Right forelimb (tissue), 1 donor: ENCODE measurements at regions not wholly inside any gene's neighbourhood (a gene's known extent, or its start where the extent isn't known, plus 50 kb on each side); places are given as distances from the start of the nearest gene placed in this dataset.
A peak's percentile ranks its signal among the peaks of the same experiment; 100 is the strongest.

Source experiments
- DNase-seq: peaks from one replicate; pipeline ENCODE4 v3.0.0-alpha.2; 2018

DNA sequence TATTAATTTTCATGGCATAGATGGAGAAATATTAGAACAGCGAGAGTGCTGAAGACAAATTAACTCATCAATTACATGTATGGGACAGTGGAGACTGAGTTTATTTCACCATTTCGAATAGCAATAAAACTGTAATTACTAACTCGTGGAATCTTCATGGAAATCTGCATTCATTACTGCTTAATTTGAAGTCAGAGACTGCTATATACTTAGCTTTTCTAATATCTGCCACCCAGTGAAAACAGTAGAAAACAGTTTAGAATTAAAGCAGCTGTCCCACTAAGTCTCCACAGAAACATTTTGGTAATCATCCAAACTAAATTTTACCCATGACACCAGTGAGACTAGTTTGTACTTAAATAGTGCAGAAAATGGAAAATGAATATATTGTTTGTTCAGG, 56.8 kb downstream of the IZUMO3 start:
- no peak for DNase-seq

DNA sequence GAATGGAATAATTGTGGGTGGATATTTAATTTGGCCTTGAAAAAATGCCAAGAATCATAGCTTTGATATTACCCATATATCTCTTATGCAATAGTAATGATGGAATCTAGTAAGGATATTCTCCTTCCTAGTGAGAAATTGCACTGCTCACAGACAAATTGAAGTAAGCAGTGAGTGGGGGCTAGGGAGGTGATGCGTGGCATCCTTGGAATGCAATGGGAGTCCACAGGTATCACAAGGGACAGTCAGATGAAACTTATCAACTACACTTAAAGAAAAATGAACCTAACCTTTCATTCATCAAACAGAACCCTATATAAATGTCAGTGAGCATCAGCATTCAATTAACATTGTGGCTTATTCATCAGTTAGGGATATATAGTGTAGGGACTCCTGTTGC, 57.8 kb downstream of the IZUMO3 start:
- no peak for DNase-seq

DNA sequence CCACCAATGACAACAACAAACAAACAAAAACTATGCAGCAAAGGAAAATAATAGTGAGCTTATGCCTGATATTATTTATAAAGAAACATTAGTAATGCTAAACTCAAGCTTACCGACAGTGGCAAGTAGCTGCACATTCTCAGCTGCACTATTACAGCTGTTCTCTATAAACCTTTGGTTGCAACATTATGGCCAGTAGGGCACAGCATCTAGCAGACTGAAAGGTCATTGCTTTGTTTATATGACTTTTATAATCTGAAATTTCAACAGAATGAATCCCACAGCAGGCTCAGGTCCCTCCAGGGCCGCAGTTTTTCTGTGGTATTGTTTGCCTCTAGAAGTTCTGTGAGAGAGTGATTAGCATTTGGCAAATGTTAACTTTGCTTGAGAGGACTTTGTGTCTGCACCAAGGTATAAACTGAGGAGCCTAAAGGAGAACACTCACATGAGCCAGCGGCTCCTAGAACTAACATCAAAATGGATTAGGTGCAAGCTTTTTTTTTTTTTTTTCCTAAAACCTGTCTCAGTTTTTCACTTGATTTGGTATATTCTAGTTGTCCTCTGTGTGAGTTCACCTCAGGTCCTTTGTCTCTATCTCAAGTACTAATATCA, 58.3 kb downstream of the IZUMO3 start:
- DNase-seq = no peak

DNA sequence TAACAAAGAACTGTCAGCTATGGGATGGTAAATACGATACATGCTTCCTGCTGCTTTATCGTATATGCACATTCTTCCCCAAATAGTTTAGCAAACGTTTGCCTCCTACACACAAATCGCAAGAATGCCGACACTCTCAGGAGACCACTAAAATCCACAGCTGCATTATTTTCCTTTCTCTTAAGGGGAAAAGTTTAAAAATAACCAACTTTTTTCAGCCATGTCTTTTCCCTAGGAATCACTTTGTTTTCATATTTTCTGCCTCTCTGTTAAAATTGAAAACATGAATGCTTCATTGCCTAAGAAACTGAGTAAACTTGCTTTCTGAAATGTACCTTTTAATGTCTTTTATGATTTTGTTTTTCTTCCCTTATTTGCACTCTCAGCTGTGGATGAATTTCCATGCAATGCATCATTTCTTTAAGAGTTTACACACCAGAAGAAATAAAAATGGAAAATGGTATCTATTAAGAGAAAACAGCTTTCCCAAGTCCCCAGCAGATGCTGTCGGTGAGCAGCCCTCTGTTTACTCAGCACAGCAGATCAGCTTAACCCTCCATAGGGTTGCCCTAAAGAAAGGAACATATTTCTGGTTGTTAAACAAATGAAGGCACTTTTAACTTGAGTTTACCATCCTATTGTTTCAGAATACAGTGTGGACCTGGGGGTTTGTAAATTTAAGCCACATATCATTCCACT, 66.2 kb downstream of the IZUMO3 start:
- DNase-seq = peak; percentile 56

DNA sequence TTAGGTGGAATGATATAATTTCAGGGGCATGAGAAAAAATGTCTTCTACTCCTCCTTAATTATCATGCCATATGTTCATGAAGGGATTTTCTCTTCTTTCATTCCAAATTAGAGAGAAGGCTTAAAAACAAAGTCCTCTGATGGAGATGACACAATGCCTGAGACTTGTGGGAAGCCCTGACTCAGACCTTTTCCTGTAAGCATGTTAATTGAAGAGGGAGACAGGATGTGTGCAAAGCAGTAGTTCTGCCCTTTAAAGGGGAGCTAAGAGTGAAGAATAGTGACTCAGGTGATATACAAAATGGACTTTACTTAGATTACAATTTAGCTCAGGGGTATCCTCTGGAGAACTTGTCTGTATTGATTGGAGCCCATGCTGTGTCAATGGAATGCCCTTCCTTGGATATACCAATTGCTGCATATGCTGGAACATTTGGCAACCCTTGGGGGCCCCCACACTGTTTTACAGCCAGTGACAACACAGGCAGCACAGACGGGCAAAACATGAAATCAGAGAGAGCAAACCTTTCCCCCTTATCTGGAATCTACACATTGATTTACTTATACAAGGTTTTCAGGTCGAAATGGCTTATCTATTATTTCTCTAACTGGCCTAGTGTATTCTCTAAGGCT, 81.3 kb downstream of the IZUMO3 start:
- DNase-seq = no peak

DNA sequence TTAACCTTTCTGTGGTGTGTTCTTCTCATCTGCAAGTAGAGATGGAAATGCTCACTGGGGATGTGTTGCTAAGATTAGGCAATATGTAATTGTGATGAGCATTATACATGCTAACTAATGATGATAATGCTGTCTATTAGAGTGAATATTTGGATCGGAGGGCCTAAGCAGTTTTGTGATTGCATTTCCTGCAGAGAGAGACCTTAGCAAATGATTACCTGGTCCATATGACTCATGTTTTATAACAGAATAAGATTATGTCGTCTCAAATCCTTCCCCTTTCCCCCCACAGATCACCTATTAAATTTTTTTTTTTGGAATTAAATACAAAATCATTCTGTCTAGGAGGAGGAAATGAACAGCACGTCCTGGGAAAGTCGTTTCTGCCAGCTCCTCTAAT, 82.7 kb downstream of the IZUMO3 start:
- DNase-seq = no peak

DNA sequence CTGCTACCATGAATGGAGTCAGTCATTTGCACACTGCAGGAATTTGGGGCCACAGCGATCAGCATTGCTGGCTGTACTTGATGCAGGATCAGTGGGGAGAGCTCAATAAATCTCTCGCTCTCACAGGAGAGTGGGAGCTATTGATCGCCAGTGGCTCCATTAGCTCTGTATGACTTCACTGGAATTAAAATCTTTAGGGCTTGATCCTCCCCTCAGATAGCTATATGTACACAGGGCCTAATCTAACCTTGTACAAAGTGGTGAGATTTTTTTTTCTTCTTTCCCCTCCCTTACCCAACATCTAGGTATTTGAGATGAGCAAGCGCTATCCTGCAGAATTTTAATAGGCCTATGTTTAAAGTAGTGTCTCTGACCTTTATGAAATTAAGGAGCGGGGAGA, 84.9 kb downstream of the IZUMO3 start:
- no peak for DNase-seq

DNA sequence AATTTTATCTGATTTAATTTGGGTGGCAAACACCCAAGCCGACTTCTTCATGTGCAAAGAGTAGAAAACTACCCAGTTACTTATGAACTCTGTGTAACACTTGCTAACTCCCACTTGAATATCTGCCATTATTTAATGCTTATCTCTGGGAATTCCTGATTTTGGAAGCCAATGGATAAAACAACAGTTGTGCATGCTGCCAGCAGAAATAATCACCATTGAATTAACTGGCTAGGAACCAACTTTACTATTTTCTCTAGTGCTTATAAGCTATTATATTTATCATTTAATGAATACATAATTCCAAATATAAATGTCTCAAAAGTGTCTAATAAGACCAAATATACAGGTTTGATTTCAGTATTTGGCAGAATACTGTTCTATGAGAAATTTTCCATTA, 85.7 kb downstream of the IZUMO3 start:
- no peak for DNase-seq

DNA sequence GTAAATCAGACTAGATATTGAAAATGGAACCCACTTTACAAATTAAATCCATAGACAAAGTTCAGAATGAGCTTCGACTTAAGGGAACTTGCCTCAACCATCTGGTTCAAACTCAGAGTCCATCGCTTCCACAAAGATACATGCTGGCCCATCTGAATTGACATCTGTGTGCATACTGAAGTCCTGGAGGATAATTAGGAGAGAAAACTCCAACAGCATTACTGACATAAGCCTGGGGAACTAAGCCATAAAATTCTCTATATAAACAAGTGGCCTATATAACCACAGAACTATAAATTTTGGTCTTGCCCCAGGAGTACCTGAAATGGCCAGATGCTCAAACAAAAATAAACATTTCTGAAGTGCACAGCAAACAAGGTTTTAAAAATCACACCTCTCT, 94.4 kb downstream of the IZUMO3 start:
- DNase-seq = no peak

DNA sequence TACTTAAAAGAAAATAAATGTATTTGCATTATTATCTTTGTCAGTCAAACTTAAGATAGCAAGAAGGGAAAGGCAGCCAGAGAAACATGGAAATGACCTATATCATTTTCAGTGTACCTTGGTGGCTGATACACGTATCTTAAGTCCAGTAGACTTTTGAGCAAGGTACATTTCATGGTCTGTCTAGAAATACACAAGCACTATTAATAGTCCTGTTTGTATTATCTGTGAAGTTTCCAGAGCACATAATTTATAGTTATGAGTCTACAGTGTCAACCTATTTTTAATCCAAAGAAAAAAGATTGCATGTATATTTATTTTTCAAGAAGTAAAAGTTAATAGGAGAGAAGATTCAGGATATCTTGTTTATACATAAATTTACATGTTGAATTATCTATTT, 95.7 kb downstream of the IZUMO3 start:
- no peak for DNase-seq

DNA sequence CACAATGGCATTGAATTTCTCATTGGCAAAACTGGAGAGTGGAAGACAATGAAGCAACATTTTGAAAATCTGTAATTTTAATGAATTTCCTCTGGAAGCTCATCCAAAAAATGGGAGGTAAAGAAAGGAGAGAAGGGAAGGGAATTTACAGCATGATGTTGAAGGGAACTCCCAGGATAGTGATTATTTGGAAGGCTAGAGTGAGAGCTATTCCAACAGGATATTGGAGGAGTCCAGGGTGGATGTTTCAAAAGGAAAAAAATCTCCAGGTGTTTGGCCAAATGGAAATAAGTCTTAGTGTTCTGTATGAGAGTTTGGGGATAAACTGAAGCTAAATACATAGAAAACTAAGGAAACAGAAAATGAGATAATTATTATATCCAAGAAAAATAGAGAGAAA, 106.2 kb downstream of the IZUMO3 start:
- DNase-seq = no peak

DNA sequence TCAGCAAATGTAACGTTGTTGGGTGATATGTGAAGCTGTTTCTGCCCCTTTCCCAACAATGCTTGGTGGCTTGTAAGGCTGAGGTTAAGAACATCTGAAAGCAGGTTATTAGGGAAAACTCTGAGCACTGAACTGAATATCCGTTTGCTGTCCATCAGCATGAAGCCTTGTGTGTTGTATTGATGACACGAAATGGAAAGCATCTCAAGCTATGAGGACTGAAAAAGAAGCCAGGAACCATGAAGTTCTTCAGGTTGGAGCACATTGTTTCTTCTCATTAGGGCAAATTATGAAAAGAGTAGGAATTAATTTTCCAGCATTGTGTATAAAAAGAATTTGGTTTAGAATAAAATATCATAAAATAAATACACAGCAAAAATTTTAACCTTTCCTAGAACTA, 106.8 kb downstream of the IZUMO3 start:
- no peak for DNase-seq

DNA sequence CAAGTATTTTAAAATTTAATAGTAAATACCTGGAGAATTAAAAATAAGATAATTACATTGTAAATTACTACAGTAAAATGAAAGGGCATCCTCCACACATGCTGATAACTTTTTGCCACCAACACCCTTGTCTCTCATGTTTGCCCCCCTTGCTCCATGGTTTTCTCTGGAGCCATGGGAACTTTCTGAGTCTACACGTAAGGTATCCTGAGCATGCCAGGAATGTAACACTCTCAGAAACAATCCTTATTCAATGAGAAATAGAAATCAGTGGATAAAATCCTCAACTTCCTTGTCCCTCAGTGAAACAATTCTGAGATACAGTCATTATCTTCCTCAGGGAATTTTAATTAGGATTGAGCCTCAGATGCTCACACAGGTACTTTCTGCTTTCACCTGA, 108.9 kb downstream of the IZUMO3 start:
- DNase-seq = no peak

DNA sequence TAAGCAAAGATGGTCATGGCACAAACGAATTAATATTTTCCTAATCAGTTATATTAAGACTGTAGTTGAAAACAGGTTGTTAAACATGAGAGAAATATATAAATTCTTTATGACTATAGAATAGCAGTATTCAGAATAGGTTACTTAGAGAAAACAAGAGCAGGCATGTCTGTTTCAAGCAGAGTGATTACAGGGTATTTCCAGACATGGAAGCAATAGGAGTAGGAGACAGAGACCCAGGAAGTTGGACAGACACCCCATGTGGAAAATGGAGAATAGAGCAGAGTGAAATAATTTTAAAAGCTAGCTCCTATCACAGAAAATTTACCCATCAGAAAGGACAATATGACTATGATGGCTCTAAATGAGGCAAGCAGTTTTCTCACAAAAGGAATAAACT, 111.5 kb downstream of the IZUMO3 start:
- DNase-seq = no peak

DNA sequence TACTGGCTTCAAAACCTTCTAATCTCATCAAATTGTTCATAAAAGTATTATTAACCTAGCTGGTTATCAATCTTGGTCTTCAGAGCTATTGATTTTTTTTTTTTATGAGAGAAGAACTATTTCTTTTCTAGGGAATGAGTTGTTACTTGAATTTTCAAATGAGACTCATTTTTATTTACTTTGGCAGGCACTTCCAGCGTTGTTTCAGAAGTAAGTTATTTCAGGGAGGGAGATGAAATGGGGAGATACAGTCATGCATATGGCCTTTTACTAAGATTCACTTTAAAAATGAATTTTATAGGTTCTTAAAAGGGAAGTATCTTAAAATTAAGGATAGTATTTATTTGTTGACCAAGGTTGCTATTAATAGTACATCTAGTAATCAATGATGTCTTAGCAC, 129.6 kb downstream of the IZUMO3 start:
- DNase-seq = no peak

DNA sequence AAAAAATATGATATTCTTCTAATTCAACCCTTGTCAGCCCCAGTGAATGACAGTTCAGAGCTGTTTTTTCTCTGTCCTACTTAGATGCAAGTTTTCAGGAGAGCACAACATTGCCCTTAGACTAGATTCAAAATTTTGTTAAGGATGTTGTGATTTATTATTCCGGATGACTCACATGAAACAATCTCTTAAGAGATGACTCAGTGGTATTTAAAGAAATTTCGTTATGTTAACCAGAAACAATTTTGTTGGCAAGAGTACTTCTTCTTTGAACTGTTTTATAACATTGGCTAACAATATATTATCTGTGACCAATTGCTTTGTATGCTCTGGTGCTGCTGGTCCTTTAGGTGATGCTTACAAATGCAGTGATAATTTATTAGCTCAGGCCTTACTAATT, 132.0 kb downstream of the IZUMO3 start:
- DNase-seq = no peak

DNA sequence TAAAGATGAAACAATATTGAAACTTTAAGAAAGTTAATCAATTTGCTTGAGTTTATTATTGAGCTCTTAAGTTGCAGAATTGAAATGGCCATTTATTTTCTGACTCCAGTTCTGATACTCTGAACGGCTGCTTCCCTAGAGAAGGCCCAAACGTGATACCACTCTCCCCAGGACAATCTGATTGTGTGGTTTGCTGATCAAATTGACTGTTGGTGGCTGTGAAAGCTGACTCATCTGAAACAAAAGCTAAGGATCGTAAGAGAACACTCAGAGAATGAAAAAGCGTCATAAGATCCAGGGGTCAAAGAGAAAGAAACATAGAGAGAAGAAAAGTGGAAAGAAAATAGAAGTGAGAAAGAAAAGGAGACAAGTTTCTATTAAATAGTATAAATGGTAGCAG, 147.2 kb downstream of the IZUMO3 start:
- no peak for DNase-seq

DNA sequence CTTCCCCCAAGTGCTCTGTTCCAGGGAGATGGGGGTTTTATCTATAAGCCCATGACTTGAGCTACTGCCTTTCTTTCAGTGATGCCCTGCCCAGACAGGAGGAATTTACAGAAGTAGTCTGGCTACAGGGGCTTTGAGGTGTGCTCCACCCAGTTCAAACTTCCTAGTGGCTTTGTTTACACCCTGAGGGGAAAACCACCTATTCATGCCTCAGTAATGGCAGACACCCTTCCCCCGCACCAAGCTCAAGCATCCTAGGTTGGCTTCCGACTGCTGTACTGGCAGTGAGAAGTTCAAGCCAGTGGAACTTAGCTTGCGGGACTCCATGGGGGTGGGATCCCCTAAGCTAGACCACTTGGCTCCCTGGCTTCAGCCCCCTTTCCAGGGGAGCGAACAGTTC, 154.6 kb downstream of the IZUMO3 start:
- DNase-seq = no peak

DNA sequence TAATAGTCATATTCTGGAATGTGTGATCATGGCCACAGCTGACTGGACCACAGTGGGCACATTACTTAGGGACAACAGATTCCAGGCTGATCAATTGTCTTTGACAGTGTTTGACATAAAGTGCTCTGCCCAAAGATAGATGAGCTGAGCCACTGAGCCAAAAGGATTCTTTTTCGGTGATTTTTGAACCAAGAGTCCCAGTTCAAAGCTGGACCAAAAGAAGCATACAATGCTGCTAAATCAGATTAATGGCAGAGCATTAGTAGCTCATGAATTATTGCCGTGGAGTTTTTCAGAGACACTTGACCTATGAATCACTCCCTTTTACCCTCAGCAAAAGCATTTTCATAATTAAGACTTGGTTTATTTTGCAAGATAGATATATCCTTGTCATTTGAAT, 160.6 kb downstream of the IZUMO3 start:
- no peak for DNase-seq

DNA sequence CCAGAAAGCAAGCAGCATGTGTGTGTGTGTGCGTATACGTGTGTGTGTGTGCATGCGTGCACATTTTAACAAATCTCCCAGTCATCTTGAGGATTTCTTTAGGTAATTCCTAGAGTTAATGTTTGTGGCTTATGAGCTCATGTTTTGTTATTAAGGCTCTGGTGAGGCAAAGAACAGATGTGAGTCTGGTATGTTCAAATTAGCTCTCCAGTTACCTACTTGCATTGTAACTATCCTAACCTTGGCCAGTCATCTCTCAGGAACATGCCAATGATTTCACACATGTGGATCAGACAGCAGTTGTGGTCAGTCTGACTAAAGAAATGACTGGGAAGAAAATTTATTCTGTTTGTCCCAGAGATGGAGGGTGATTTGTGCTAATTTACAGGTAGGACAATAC, 163.1 kb downstream of the IZUMO3 start:
- no peak for DNase-seq

DNA sequence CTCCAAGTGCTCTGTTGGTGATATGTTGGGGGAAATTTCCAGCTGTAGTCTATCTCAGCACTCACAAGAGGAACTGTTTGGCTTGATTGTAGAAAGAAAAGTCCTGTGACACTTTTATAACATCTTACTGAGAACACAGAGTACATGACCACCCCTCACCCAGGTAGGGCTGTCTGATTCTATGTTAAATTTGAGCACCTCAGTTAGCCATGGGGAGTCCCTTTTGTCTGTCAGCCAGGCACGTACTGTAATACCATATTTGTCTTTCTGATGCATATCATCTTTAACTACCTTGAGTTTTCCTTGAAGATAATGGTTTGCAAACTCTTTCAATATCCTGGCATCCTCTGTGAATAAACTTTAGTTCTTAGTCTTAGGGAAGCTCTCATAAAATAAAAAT, 164.5 kb downstream of the IZUMO3 start:
- no peak for DNase-seq

DNA sequence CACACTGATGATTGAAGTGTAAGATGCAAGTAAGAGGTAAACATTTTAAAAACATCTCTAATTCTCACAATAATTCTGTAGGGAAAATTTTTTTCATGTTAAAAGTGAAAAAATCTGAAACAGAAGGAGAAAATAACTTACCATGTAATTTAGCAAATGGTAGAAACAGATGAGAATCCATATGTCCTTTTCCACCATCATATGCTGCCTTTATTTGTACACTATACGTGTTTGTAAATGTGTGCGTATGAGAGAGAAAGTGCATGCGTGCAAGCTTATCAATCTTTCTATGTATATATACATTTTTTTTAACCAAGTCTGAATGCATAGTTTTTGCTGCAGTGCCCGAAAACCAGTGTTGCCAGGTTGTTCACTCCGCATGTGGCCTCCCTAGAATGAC, 186.7 kb downstream of the IZUMO3 start:
- DNase-seq = no peak

DNA sequence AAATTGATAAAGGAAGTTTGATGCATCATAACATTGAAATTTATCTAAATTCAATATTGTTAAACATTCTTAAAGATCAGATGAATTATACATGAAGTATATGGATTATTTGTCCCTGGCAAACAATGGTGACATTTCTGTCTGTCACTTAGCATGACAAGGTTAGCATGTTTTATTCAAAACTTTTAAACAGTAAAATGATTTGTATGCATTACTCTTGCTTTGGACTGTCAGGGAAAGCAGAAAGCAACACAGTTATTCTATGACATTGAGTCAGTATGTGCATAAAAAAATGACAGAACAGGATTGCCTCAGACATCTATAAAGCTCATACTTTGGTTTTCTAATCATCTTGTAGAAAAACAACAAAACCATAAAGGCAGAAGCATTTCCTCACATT, 193.7 kb downstream of the IZUMO3 start:
- no peak for DNase-seq

DNA sequence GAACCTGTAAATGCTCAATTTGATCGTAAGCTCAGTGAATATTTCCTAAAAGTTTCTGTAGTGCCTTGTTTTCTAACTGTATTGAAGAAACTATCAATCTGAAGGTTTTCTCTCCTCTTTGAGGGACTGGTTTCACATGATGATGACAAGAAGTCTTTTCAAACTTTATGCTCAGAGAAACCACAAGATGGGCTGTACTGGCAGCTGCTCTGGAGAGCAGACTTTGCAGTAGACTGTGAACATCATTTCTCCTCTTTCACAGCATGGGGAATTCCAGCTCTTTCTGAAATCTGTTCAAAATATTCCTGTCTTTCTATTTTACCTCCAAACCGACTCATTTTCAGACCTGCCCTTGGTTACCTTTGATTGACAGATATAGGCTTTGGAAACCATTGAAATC, 194.4 kb downstream of the IZUMO3 start:
- DNase-seq = no peak

DNA sequence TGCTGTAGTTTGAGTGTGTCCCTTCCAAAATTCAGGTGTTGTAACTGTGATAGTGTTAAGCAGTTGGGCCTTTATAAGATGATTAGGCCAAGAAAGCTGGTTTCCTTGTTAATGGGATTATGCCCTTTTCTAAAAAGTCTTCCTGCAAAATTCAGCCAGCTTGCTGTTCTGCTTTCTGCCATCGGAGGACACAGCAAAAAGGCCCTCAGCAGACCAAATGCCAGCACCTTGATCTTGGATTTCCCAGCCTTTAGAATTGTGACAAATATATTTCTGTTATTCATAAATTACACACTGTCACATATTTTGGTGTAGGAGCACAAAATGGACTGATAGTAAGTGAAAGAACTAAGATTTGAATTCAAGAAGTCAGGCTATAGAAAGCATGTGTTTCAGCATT, 203.2 kb downstream of the IZUMO3 start:
- DNase-seq = no peak
